Activated naive CD4-positive, alpha-beta T cell treated with anti-CD3 and anti-CD28 coated beads, Interleukin-2, amount 50 U/mL, for 72 hours (primary cell): ENCODE measurements at regions not wholly inside any gene's neighbourhood (a gene's known extent, or its start where the extent isn't known, plus 50 kb on each side); places are given as distances from the start of the nearest gene placed in this dataset.

Source experiments
- ATAC-seq, 2 donors: fragments of 150-1000 bp; cut with Tn5 transposase; 2 replicates each; pipeline ENCODE4 v1.10.0; 2021; ENCODE audit warnings: mild to moderate bottlenecking in 2 of 2, moderate library complexity in 2 of 2
- DNase-seq, 2 donors: peaks; one replicate each; pipeline ENCODE4 v3.0.0; 2021 to 2022; ENCODE audit warnings: low spot score in 2 of 2
- H3K27ac Mint-ChIP-seq, 2 donors: one replicate each; pipeline ENCODE4 v1.8.0; 2022; ENCODE audit warnings: mild to moderate bottlenecking in 2 of 2, mixed read lengths in 2 of 2
- H3K36me3 Mint-ChIP-seq, 2 donors: one replicate each; pipeline ENCODE4 v1.8.0; 2022; ENCODE audit warnings: mixed read lengths in 2 of 2
- H3K9me3 Mint-ChIP-seq, 2 donors: one replicate each; pipeline ENCODE4 v1.8.0; 2022; ENCODE audit warnings: mixed read lengths in 2 of 2

- peaks cover 0 to 5% of the 10 kb centered on the region in 2 donors for H3K36me3 Mint-ChIP-seq
- DNase-seq (no peak), ATAC-seq (no peak)
- H3K27ac Mint-ChIP-seq: no peak overlapping the region
- H3K9me3 Mint-ChIP-seq: peaks cover 5 to 7% of the 10 kb centered on the region in 2 donors
Observed at GRCh38 chr9:81122749-81123148, 566.6 kb downstream of the TLE1 start.

- DNase-seq (no peak), ATAC-seq (no peak)
- H3K36me3 Mint-ChIP-seq: peaks cover 0 to 4% of the 10 kb centered on the region in 2 donors
- H3K27ac Mint-ChIP-seq: no peak overlapping the region
- peaks cover 5 to 16% of the 10 kb centered on the region in 2 donors for H3K9me3 Mint-ChIP-seq
Observed at GRCh38 chr9:81119591-81119990, 569.8 kb downstream of the TLE1 start.

DNA sequence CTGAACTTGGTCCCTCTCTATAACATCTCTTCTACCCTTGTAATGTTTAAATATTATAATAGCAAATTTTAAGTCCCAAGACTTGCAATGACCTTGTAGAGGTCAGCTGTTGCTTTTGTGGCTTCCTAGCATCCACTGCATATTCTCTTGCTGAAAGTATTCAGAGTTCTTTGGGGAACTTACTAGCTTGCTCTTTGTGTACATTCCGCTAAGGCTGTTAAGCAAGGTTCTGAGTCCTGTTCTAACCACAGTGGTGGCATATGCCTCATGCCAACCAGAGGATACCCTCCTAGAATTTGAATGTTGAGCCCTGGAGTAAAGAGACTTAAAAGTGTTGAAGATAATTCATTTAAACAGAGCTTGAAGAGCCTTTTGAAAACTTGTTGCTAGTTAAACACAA, 570.9 kb downstream of the TLE1 start:
- ATAC-seq (no peak), DNase-seq (no peak)
- peaks cover 5 to 16% of the 10 kb centered on the region in 2 donors for H3K9me3 Mint-ChIP-seq
- H3K36me3 Mint-ChIP-seq: peaks cover 0 to 4% of the 10 kb centered on the region in 2 donors
- H3K27ac Mint-ChIP-seq: no peak overlapping the region

DNA sequence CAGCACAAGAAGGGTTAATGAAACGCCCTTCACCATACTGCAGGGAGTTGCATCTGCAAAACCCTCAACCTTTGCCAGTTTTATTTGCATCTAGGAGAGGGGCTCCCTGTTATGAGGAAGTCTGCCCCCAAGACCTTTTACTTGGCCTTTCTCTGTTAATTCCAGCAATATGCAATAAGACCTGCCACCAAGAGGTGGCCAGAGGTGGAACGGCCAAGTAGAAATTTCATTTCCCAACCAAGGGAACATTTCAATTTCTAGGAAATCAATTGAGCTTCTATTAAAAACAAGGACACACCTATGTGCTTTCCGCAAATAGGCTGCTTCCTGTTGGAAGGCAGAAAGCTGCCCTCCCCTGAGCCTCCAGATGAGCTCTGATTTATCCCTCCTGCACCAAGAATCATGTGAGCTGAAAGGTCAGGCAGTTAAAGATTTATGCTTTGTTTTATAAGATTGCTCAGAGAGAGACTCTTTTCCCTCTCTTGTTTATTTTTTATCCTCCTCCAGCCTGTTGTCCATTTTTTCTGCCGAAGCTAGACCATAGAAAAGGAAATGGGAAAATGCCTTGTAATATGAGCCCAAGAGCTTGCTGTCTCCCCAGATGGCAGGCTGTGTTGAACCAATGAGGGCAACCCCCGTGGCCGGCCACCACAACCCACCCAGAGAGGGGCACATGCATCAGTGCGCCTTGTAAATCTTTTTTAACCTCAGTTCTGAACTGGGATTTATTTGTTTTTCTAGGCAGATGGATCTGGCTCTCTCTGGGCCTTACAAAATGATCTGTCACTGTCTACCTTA, 572.8 kb downstream of the TLE1 start:
- no peak overlapping the region for H3K27ac Mint-ChIP-seq
- no peak for ATAC-seq
- peaks cover 5 to 16% of the 10 kb centered on the region in 2 donors for H3K9me3 Mint-ChIP-seq
- no peak for DNase-seq
- peaks cover 0 to 4% of the 10 kb centered on the region in 2 donors for H3K36me3 Mint-ChIP-seq

GRCh38 chr9:81113453-81114124, 575.8 kb downstream of the TLE1 start:
- peak overlapping the region in 1 of 2 donors; percentile 13 for H3K27ac Mint-ChIP-seq
- no peak for ATAC-seq
- peaks cover 0 to 12% of the 10 kb centered on the region in 2 donors for H3K9me3 Mint-ChIP-seq
- peaks cover 0 to 4% of the 10 kb centered on the region in 2 donors for H3K36me3 Mint-ChIP-seq
- DNase-seq: no peak

DNA sequence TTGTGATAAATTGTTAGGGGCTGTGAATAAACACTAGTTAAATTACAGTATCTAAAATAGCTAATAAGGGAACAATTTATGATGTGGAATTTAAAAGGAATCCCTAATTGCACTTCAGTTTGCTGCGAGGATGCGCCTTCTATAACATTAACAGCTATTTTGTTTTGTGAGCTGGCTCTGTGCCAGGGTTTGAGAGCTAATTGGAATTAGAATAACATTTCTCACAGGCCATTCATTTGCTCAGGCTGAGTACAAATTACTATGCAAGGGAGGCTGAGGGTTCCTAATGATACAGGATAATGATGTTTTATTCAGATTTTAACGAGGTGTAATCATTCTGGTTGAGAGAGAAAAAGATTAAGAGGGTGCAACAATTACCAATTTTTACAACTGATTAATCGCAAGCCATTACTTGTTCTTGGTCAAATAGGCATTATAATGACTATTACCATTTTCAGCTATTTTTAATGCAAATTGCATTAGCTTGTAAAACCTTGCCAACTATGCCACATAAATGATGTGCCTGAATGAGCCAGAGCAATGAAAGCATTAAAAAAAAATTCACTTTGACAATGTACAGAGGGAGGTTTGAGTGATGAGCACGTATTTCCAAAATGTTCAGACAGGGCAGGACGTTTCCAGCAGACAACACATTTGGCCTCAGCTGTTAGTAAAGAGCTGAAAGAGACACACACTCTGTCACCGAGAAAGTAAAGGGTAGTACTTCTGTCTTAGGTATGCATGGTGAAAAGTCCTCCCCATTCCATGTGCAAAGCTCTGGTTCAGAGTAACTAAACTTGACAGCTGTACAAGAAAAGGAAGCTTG, 576.5 kb downstream of the TLE1 start:
- DNase-seq: no peak
- Mint-ChIP-seq H3K27ac (no peak overlapping the region), H3K9me3 (peaks cover 0 to 14% of the 10 kb centered on the region in 2 donors), H3K36me3 (peaks cover 0 to 4% of the 10 kb centered on the region in 2 donors)
- ATAC-seq: no peak

- peaks cover 0 to 4% of the 10 kb centered on the region in 2 donors for H3K9me3 Mint-ChIP-seq
- peaks cover 0 to 9% of the 10 kb centered on the region in 2 donors for H3K36me3 Mint-ChIP-seq
- no peak for DNase-seq
- no peak overlapping the region for H3K27ac Mint-ChIP-seq
- ATAC-seq: no peak
Observed at GRCh38 chr9:81108821-81109220, 580.5 kb downstream of the TLE1 start.

GRCh38 chr9:81108391-81108790, 581.0 kb downstream of the TLE1 start:
- DNase-seq (no peak), ATAC-seq (no peak)
- Mint-ChIP-seq H3K9me3 (peaks cover 0 to 4% of the 10 kb centered on the region in 2 donors), H3K27ac (no peak overlapping the region), H3K36me3 (peaks cover 0 to 9% of the 10 kb centered on the region in 2 donors)

- no peak for DNase-seq
- ATAC-seq: no peak
- H3K36me3 Mint-ChIP-seq: peaks cover 0 to 18% of the 10 kb centered on the region in 2 donors
- H3K9me3 Mint-ChIP-seq: peaks cover 14 to 18% of the 10 kb centered on the region in 2 donors
- no peak overlapping the region for H3K27ac Mint-ChIP-seq
Observed at GRCh38 chr9:81103597-81104471, 585.5 kb downstream of the TLE1 start.

- peaks cover 0 to 5% of the 10 kb centered on the region in 2 donors for H3K36me3 Mint-ChIP-seq
- no peak for DNase-seq
- no peak overlapping the region for H3K27ac Mint-ChIP-seq
- H3K9me3 Mint-ChIP-seq: peaks cover 13 to 18% of the 10 kb centered on the region in 2 donors
- ATAC-seq: no peak
Observed at GRCh38 chr9:81097131-81097847, 592.1 kb downstream of the TLE1 start.

GRCh38 chr9:81096625-81097024, 592.7 kb downstream of the TLE1 start:
- ATAC-seq (no peak), DNase-seq (no peak)
- H3K27ac Mint-ChIP-seq: no peak overlapping the region
- H3K36me3 Mint-ChIP-seq: peaks cover 0 to 5% of the 10 kb centered on the region in 2 donors
- peaks cover 13 to 21% of the 10 kb centered on the region in 2 donors for H3K9me3 Mint-ChIP-seq

- DNase-seq: no peak
- no peak for ATAC-seq
- Mint-ChIP-seq H3K9me3 (peaks cover 5 to 10% of the 10 kb centered on the region in 2 donors), H3K27ac (no peak overlapping the region), H3K36me3 (no peaks in the 10 kb centered on the region)
Observed at GRCh38 chr9:81092057-81092456, 597.3 kb downstream of the TLE1 start.

- Mint-ChIP-seq H3K9me3 (peaks cover 5 to 7% of the 10 kb centered on the region in 2 donors), H3K36me3 (no peaks in the 10 kb centered on the region), H3K27ac (no peak overlapping the region)
- DNase-seq: no peak
- ATAC-seq: no peak
Observed at GRCh38 chr9:81088341-81088740, 601.0 kb downstream of the TLE1 start.

- ATAC-seq: no peak
- peaks cover 5 to 8% of the 10 kb centered on the region in 2 donors for H3K9me3 Mint-ChIP-seq
- H3K27ac Mint-ChIP-seq: no peak overlapping the region
Observed at GRCh38 chr9:81086416-81086815, 602.9 kb downstream of the TLE1 start.

GRCh38 chr9:81083854-81084512, 605.4 kb downstream of the TLE1 start:
- DNase-seq: no peak
- ATAC-seq: no peak
- no peaks in the 10 kb centered on the region for H3K36me3 Mint-ChIP-seq
- H3K27ac Mint-ChIP-seq: no peak overlapping the region
- peaks cover 14 to 18% of the 10 kb centered on the region in 2 donors for H3K9me3 Mint-ChIP-seq

More at GRCh38 chr9:81086416-81086815, 602.9 kb downstream of the TLE1 start:
- no peaks in the 10 kb centered on the region for H3K36me3 Mint-ChIP-seq
- no peak for DNase-seq
